ENCODE measurements at regions not wholly inside any gene's neighbourhood (a gene's known extent, or its start where the extent isn't known, plus 50 kb on each side); places are given as distances from the start of the nearest gene placed in this dataset.

DNA sequence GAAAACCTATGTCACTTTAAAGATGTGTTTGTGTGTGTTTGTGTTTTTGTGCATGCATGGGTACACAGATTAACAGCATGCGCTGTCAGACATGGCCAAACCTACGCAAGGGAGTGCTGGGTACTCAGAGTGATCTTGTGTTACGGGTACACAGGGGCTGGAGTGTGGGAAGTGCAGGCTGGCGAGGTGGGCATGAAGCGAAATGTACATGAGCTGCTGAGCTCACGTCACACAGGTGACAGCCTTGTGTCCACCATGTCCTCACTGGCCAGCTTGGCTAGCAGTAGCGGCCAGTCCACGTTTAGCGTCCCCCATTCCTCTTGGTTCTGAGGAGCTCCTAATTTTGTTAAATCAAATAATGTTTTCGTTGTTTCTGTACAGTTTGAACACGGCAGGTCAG, 979.7 kb upstream of the TMEM132C start:
- DNase-seq (ENCODE audit: extremely low read depth in 1 of 2, low read depth in 1 of 2): no peak

DNA sequence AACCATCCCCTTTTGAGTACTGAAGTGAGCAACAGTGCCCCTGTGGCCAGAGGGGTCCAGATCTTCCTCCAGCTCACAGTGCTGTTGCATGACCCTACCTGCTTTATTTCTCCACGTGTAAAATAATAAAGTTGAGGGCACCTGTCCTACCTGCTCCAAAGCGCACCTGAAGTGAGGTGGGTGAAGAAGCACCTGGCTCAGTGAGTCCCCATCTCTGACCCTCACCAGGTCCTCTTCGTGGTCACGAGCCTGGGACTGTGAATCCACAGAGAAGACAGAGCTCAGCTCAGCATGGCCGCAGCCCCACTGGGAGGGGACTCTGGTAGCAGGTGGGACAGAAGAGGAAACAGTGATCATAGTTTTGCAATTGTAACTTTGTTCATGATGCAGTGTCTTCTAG, 976.7 kb upstream of the TMEM132C start:
- no peak for DNase-seq (ENCODE audit: extremely low read depth in 1 of 2, low read depth in 1 of 2)

DNA sequence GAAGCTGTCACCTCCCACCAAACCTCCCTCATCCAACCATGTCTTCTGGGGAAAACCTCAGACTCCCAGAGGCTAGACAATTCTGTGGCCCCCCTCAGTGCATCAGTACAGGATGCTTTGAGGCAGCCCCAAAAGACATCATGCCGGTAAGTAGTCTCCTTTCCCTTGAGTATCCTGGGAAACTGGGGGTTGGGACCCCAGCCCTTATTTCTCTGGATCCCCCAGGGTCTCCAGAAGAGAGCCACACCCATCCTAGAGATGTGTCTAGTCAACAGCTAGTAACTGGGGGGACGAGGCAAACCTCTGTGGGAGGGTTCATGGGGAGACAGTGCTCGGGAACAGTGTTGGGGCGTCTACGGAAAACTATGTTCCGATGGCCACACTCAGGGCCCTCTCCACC, 974.2 kb upstream of the TMEM132C start:
- DNase-seq (ENCODE audit: extremely low read depth in 1 of 2, low read depth in 1 of 2): no peak

DNA sequence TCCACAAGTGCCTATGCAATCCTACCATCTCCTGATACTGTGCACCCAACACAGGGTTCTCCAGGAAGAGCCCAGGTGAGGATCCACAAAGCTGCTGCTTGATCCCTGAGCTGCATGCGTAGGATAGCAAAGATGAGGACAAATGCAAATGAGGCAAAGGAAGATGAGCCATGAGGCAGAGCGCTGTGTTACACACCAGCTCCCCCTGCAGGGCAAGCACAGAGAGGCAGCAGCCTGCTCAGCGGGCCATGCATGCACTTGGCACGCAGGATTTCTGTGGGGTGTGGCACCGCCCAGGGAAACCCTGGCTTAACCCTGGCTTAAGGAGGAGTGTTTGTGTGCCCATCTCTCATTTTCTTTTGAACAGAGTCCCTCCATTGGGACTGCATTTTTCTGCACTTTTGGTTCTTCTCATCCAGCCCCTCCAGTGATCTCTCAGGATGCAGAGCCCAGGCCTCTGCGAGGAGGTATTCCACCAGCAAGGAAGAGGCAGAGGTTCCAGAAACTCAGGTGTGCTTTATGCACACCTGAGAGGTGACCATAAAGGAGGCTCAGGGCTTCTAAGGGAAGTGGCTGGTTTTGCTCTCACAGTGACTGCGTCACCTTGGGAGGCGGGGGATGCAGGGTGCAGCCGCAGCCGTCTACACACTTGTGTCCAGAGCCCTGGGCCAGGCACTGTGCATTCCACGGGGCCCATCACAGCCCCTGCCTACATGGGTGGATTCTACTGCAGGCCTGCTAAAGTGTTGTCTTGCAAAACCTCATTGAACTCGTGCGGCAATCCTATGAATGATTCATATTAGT, 973.3 kb upstream of the TMEM132C start:
- peak in 1 of 2 donors; percentile 11 for DNase-seq (ENCODE audit: extremely low read depth in 1 of 2, low read depth in 1 of 2)

DNA sequence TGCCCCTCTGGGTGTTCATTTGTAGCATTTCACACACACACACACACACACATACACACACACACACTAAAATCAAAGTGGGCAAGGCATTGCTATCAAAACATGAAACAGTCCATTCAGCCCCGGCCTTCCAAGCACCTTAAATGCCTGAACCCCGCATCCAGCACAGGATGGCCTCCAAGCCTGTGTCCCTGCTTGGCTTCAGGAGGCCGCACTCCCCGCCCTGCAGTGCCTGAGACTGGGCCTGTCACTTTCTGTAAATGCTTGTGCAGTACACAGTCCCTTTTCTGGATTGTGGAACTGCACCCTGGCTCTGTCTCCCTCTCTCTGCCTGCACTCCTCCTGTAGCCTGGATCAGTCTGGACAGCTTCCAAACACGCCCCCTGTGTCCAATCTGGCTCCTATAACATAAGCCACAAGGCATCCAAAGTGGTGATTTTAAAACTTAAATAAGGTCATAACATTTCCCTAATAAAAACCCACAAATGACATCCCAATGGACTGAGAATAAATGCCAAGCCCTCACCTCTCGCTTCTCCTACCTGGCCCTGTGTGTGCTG, 972.2 kb upstream of the TMEM132C start:
- no peak for DNase-seq (ENCODE audit: extremely low read depth in 1 of 2, low read depth in 1 of 2)

DNA sequence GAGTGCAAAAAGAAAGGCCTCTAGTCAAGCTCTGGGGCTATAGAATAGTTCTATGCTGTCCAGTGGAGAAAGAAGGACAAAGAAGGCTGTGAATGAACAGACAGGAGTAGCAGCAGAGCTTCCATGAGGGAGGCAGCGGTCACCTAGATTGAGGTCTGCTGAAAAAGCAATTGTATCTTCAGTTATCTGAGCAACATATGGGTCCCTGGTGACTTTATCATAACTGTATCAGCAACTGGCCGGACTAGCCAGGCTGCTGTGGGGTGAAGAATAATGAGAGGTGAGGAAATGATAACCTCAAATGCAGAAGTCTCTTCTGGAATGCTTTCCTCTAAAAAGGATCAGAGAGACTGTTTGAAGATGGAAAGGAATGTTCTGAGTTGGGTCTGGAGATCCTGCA, 971.3 kb upstream of the TMEM132C start:
- no peak for DNase-seq (ENCODE audit: extremely low read depth in 1 of 2, low read depth in 1 of 2)

DNA sequence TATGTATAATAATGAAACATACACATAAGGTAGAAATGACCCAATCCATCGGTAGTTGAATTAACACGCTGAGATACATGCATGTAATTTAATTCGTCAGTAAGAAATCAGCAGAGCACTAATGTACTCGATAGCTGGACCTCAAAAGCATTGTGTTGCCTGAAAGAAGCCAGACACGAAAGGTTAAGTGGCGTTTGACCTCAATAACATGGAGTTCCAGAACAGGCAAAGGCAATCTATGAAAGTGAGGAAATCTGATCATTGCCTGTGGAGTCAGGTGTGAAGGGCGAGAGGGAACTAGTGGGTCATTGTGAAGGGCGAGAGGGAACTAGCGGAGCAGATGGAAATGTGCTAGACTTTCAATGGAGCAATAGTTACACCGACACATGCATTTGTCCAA, 970.4 kb upstream of the TMEM132C start:
- no peak for DNase-seq (ENCODE audit: extremely low read depth in 1 of 2, low read depth in 1 of 2)

DNA sequence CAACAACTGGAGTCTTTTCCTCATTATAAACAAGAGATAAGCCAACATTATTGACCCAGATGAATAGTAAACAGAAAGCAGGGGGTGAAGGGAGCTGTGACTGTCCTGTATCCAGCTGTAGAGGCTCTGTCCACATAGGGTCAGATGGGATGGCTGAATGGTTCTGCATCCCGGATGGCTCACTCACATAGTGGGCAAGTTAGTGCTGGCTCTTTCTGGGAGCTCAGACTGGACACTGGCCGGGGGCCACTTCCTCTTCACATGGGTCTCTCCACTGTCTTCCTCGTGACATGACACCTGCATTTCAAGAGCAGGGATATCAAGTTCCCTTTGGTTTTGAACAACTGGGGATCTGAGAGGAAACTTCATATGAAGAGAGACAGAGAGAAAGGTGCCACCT, 969.6 kb upstream of the TMEM132C start:
- no peak for DNase-seq (ENCODE audit: extremely low read depth in 1 of 2, low read depth in 1 of 2)

DNA sequence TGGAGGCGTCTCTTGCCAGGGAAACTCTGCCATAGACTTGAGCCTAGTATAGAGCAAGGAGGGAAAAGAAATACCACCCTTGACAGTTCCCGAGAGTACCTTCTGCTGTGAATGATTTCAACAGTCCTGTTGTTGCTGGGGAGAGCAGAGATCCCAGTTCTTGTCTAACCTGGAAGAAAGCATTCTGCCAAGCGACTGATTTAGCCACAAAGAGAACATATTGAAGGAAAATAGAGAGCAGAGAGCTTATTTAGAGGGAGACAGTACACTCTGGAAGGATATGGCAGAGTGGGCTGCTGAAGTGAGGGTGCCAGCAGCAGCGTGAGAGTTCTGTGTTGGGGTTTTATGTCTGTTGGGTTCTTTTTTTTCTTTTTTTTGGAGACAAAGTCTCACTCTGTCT, 966.9 kb upstream of the TMEM132C start:
- DNase-seq (ENCODE audit: extremely low read depth in 1 of 2, low read depth in 1 of 2): no peak

DNA sequence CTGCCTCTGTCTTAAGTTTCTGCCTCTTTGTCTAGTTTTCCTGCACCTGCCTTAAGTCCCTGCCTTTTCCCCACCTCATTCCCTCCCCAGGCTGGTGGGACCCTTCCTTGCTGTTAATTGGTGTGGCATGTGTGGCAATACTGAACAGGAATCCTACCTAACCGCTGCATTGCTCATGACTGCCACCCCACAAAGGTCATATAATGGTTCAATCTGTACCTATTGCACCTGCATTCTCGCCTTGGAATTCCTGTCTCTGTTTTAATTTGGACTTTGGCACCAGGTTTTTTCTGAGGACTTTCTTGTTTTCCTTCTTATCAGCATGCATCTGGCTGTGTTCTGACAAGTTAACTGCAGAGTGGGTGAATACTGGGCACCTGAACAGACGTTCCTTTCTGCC, 966.2 kb upstream of the TMEM132C start:
- no peak for DNase-seq (ENCODE audit: extremely low read depth in 1 of 2, low read depth in 1 of 2)

DNA sequence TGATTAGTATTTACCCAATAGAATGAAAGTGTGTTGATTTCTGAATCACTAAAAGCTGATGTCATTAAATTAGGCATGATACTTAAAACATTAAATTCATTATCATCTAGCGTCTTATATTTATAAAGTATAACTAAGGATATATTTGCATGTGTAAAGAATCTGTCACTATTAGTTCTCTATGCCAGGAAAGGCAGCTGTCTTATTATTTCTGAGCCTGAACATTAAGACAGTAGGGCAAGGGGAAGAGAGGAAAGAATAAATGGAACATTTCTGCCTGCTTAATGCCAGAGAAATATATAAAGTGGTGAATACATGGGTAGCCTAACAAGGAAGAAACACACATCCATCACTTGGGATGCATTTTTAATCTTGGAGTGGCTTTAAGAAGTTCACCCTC, 965.1 kb upstream of the TMEM132C start:
- no peak for DNase-seq (ENCODE audit: extremely low read depth in 1 of 2, low read depth in 1 of 2)

DNA sequence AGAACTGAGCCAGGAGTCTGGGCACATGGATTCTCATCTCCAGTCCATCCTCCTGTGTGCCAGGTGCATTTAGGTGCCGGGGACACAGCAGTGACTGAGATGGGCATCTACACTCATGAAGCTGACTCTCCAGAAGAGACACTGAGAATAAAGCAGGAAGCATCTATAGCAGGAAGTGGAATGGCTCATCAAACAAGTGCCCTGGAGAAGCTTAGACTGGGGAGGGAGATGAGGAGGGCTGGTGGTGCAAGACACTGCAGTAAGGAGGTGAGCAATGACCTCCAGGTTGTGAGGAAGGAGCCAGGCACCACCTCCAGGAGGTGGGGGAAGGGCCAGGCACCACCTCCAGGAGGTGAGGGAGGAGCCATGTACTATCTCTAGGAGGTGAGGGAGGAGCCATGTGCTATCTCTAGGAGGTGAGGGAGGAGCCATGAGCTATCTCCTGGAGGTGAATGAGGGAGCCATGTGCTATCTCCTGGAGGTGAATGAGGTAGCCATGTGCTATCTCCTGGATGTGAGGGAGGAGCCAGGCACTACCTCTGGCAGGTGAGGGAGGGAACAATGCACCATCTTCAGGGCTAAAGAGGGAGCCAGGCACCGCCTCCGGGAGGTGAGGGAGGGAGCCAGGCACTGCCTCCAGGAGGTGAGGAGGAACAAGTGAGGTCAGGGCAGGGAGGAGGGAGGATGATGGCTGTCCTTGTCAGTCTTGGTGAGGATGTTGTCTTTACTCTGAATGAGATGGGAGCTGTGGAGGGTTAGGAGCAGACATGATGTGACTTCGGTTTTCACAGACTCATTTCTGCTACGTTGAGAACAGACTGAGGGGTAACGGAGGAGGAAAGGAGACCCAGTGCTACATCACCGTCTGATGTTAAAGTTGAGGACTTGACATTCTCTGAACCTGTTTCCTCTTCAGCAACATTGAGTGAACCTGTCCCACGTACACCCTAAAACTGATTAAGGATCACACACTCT, 961.9 kb upstream of the TMEM132C start:
- no peak for DNase-seq (ENCODE audit: extremely low read depth in 1 of 2, low read depth in 1 of 2)

DNA sequence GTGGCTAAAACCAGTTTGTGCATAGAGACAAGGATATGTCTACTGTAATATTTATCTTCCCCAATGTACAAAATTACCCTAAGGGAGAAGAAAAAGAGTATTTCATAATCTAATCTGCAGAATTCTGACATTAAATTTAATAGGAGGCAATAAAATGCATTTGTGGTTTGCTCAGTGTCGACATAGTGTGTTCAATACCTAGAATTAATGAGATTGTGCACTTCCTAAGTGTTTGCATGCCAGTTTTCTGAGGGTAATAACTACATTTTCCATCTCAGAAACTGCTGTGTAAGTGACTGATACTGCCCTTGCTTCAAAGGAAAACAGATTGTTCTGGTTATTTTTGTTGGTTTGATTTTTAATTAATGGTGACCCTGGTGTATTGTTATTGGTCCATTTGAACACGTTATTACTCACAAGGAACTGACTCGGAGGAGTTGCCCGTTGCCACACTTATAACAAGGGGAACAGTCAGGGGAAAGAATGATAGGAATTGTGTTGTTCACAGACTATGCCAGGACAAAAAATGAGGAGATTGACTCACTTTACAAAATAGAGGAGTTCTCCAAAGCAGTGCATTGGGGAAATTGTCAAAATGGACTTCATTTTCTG, 960.3 kb upstream of the TMEM132C start:
- DNase-seq (ENCODE audit: extremely low read depth in 1 of 2, low read depth in 1 of 2): no peak

DNA sequence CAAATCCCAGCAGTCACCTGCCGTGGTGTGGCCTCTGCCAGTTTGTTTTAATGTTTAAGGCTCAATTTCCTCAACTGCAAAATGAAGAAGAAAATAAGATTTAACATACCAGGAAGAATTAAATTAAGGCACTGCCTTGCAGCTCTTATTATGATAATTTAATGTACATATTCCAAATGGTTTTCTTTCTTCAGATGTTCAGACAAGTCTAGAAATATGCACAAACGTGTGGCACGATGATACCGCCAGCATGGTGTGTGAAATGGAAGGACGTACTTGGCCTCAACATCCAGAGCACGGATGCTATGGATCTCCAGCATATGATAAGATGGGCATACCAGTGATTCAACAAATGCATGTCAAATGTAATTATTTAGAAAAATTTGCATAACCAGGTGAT, 959.4 kb upstream of the TMEM132C start:
- no peak for DNase-seq (ENCODE audit: extremely low read depth in 1 of 2, low read depth in 1 of 2)

DNA sequence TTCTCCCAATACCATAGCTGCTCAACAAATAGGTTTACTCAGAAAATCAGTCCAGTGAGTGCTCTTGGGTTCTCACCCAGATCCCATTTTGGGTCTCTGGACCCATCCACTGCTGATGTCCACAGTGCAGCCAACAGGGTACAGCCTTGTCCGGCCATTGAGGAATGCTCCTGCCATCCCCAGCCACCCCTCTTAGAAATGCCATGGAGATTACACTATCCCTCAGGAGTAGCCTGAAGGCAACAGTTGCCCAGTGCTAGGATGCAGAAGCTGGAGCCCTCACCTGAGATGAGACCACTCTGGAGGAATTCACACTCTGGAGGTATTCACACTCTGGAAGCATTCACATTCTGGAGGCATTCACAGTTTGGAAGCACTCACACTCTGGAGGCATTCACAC, 958.8 kb upstream of the TMEM132C start:
- no peak for DNase-seq (ENCODE audit: extremely low read depth in 1 of 2, low read depth in 1 of 2)

DNA sequence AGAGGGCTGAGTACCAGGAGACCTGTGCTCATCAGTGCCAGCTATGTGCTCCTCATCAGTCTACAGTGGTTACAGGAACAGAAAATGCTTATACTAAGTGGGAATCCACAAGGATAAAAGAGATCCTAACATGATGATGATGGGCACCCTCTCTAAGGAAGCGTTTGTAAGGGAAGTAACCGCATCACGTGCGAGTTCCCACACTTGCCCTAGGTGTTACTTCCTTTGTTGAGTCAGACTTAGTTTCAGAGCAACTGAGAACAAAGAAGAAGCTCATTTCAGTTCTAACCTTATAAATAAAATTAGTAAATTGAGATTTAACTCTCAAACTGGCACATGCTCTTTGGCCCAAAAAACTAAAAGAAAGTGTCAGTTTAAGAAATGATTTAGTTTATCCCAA, 956.4 kb upstream of the TMEM132C start:
- DNase-seq (ENCODE audit: extremely low read depth in 1 of 2, low read depth in 1 of 2): no peak

DNA sequence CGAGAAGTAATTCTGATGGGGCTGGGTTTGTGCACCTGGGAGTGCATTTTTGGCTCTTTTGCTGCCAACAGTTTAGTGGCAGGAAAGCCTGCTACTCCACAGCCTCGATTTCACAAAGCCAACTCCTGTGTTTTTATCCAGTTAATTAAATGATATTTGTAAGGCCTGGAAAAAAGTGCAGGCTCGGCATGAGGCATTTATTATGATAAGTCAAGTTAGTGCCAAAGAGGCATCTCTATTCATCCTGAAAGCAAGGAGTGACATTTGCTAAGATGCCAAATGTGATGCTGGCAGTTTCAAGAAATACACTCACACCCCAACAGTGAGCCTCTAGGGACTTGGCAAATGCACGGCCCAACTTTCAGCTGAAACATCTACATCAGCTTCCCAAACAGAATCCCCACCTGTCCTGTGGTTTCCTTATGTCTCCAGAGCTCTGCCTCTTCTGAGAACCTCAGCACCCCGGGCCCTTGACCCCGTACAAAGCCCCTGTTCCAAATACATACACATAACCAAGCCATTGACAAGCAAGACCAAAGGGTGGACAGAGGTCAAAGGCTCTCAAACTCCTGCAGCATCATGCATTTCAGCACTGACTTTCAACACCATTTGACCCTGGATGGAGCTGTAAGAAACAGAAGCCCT, 955.1 kb upstream of the TMEM132C start:
- no peak for DNase-seq (ENCODE audit: extremely low read depth in 1 of 2, low read depth in 1 of 2)

DNA sequence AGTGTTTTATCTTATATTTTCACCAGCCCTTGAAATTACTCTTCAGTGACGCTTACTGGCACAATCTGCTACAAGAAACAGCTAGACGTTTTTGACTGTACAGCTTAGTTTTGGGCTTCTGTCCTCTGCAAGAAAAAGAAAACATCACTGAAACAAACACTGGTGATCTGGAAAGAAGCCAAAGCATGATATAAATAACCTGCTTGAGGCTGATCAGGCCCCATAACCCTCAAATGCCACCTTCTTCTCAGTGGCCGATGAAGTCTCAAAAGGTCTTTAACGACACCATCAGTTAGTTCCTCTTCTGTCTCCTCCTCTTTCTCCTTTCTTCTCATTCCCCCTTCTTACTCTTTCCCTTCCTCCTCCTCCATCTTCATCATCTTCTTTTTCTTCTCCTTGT, 942.3 kb upstream of the TMEM132C start:
- no peak for DNase-seq (ENCODE audit: extremely low read depth in 1 of 2, low read depth in 1 of 2)

DNA sequence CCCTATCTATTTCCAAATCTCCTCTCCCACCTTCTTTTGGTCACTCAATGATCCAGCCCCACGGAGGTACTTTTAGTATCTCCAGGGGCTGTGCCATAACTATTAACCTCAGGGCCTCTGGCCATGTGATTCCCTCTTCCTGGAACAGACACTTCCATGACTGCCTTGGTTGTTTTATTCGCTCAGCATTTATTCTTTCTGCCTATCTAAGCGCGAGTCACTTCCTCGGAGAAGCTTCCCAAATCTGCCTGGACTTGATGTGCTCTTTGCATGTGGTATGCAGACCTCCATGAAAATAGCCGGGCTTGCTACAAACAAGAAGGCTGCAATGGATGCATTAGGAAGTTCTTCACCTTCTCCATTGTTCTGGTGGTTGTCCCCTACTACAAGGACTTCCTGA, 939.0 kb upstream of the TMEM132C start:
- DNase-seq (ENCODE audit: extremely low read depth in 1 of 2, low read depth in 1 of 2): no peak

DNA sequence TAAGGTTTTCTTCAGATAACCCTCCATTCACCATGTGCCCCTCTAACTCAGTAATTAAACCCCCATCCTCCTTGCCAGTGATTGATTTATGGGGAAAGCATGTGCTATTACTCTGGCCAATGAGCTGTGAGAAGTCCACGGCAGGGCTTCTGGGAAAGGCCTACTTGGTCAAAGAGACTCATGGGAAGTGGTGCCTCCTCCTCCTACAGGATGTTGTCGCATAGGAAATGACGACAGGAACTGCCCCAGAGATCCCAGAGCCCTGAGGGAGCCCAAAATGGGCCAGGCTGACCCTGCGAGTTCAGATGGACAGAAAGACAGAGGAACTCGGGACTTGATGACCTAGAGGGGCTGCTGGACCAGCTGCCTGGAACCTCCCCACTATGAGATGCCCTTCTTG, 938.1 kb upstream of the TMEM132C start:
- no peak for DNase-seq (ENCODE audit: extremely low read depth in 1 of 2, low read depth in 1 of 2)

DNA sequence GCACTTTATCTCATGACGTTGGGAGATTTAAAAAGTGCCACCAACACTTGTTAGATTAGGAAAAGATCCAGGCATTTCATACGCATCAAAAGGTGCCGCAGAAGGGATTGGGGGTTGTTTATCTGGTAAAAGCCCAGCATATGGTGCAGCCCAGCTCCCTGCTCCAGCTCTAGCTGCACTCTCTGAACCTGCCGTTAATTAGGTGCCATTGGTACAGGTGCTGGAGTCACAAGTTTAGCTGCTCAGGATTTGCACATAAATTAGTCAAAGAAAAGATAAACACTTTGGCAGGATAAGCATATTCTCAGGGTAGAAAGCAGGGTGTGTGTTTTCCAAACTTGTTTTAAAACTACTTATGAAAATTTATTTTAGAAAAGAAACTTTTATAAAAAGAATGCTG, 932.6 kb upstream of the TMEM132C start:
- DNase-seq (ENCODE audit: extremely low read depth in 1 of 2, low read depth in 1 of 2): no peak

Data from activated CD8-positive, alpha-beta memory T cell treated with anti-CD3 and anti-CD28 coated beads for 1 hour (primary cell).